Limb (tissue), 2 donors: ENCODE measurements at regions not wholly inside any gene's neighbourhood (a gene's known extent, or its start where the extent isn't known, plus 50 kb on each side); places are given as distances from the start of the nearest gene placed in this dataset.
"Not testable (repeated sequence)": the region's sequence is repeated elsewhere in the genome, so short reads cannot be mapped to it uniquely, and the experiment has no call there.

ENCODE experiments used
- DNase-seq, 2 donors: peaks; one replicate each; pipeline ENCODE4 v3.0.0-alpha.2; 2016; ENCODE audit errors: extremely low spot score in 2 of 2

GRCh38 chr10:124190476-124190875, 97.1 kb upstream of the CHST15 start:
- DNase-seq: not testable (repeated sequence)

GRCh38 chr10:124186956-124187355, 93.6 kb upstream of the CHST15 start:
- DNase-seq: peak in 1 of 2 donors; percentile 5

- peak in 1 of 2 donors; percentile 38 for DNase-seq
Observed at GRCh38 chr10:124185084-124185483, 91.7 kb upstream of the CHST15 start.

- DNase-seq: peak in 1 of 2 donors; percentile 19
Observed at GRCh38 chr10:124184208-124184830, 90.9 kb upstream of the CHST15 start.

GRCh38 chr10:124183617-124184016, 90.2 kb upstream of the CHST15 start:
- peak in 1 of 2 donors; percentile 2 for DNase-seq

GRCh38 chr10:124182088-124182541, 88.7 kb upstream of the CHST15 start:
- DNase-seq: peak in 1 of 2 donors; percentile 23

- peak in 1 of 2 donors; percentile 18 for DNase-seq
Observed at GRCh38 chr10:124181656-124182055, 88.3 kb upstream of the CHST15 start.

GRCh38 chr10:124180947-124181549, 87.7 kb upstream of the CHST15 start:
- peak in 1 of 2 donors; percentile 8 for DNase-seq

- peak in 1 of 2 donors; percentile 19 for DNase-seq
Observed at GRCh38 chr10:124180044-124180745, 86.8 kb upstream of the CHST15 start.

- peak in 1 of 2 donors; percentile 4 for DNase-seq
Observed at GRCh38 chr10:124179308-124180043, 86.1 kb upstream of the CHST15 start.

GRCh38 chr10:124177180-124177518, 83.8 kb upstream of the CHST15 start:
- DNase-seq: no peak

- DNase-seq: peak in 1 of 2 donors; percentile 23
Observed at GRCh38 chr10:124176349-124177179, 83.2 kb upstream of the CHST15 start.

- DNase-seq: peak in 1 of 2 donors; percentile 23
Observed at GRCh38 chr10:124175701-124176348, 82.4 kb upstream of the CHST15 start.

GRCh38 chr10:124174673-124175645, 81.6 kb upstream of the CHST15 start:
- DNase-seq: peak in 1 of 2 donors; percentile 23

- peak in 1 of 2 donors; percentile 21 for DNase-seq
Observed at GRCh38 chr10:124174071-124174566, 80.7 kb upstream of the CHST15 start.

- peak in 1 of 2 donors; percentile 15 for DNase-seq
Observed at GRCh38 chr10:124173298-124173900, 80.0 kb upstream of the CHST15 start.

GRCh38 chr10:124172181-124172916, 79.0 kb upstream of the CHST15 start:
- peak; percentile 48 to 51 for DNase-seq

- peak in 1 of 2 donors; percentile 16 for DNase-seq
Observed at GRCh38 chr10:124171561-124171960, 78.2 kb upstream of the CHST15 start.
